ENCODE measurements at regions not wholly inside any gene's neighbourhood (a gene's known extent, or its start where the extent isn't known, plus 50 kb on each side); places are given as distances from the start of the nearest gene placed in this dataset.

DNA sequence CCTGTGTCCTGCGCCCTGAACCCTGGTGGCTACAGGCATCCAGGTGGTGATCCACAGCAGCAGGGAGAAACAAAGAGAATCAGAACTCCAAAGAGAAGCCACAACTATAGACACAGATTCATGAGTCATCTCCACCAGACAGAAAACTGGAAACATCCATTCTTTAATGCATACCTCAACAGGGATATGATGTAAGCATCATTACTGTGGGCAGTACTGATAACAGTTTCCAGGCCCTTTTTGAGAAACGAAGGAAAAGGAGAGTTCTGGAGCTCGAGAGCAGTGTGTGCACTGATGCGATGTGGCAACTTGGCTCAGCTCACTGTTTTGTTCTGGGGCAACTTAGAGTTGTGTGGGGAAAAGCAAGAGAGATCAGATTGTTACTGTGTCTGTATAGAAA is 215.6 kb upstream of the ADAMTS16 start:
- TF ChIP-seq RFX5 (IDR thresholded peaks at IDR 0.05) (no peak), RCOR1 (IDR thresholded peaks at IDR 0.05; ENCODE audit: low read depth, low read length) (no peak), CEBPB (IDR thresholded peaks at IDR 0.05) (no peak), NR3C1 (IDR thresholded peaks at IDR 0.05) (no peak)
- TF ChIP-seq, protein P1, sequence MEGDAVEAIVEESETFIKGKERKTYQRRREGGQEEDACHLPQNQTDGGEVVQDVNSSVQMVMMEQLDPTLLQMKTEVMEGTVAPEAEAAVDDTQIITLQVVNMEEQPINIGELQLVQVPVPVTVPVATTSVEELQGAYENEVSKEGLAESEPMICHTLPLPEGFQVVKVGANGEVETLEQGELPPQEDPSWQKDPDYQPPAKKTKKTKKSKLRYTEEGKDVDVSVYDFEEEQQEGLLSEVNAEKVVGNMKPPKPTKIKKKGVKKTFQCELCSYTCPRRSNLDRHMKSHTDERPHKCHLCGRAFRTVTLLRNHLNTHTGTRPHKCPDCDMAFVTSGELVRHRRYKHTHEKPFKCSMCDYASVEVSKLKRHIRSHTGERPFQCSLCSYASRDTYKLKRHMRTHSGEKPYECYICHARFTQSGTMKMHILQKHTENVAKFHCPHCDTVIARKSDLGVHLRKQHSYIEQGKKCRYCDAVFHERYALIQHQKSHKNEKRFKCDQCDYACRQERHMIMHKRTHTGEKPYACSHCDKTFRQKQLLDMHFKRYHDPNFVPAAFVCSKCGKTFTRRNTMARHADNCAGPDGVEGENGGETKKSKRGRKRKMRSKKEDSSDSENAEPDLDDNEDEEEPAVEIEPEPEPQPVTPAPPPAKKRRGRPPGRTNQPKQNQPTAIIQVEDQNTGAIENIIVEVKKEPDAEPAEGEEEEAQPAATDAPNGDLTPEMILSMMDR (IDR thresholded peaks at IDR 0.05) = no peak
